WTC11 (cell line): ENCODE measurements at regions not wholly inside any gene's neighbourhood (a gene's known extent, or its start where the extent isn't known, plus 50 kb on each side); places are given as distances from the start of the nearest gene placed in this dataset.

ENCODE experiments used
- ATAC-seq: fragments of 200-7000 bp; cut with Tn5 transposase; 2 replicates; pipeline ENCODE4 v1.10.0; 2021; ENCODE audit warnings: mild to moderate bottlenecking, moderate library complexity
- CTCF ChIA-PET: fragments of 300-600 bp; sonication (Branson Sonifier 250); formaldehyde crosslinking; loops from one replicate; lab custom pipeline; 2021; ENCODE audit warnings: antibody characterized with exemption; lab: Charles Lee
- POLR2A ChIA-PET: fragments of 350-600 bp; sonication (Branson Sonifier 250); formaldehyde crosslinking; loops from one replicate; lab custom pipeline; 2021; ENCODE audit warnings: antibody characterized with exemption; lab: Charles Lee
- DNase-seq: peaks from one replicate; pipeline ENCODE4 v3.0.0; 2021; ENCODE audit warnings: low spot score
- H3K27ac Mint-ChIP-seq: 2 replicates; pipeline ENCODE4 v1.8.0; 2021; ENCODE audit warnings: mixed read lengths
- H3K27me3 Mint-ChIP-seq: 2 replicates; pipeline ENCODE4 v1.8.0; 2021; ENCODE audit warnings: low read depth, mild to moderate bottlenecking, moderate library complexity, mixed read lengths
- H3K36me3 Mint-ChIP-seq: 2 replicates; pipeline ENCODE4 v1.8.0; 2021; ENCODE audit warnings: mixed read lengths
- H3K4me1 Mint-ChIP-seq: 2 replicates; pipeline ENCODE4 v1.8.0; 2022; ENCODE audit warnings: mixed read lengths
- H3K4me3 Mint-ChIP-seq: 2 replicates; pipeline ENCODE4 v1.8.0; 2021; ENCODE audit warnings: mild to moderate bottlenecking, moderate library complexity, mixed read lengths
- H3K9me3 Mint-ChIP-seq: 2 replicates; pipeline ENCODE4 v1.8.0; 2021; ENCODE audit warnings: mixed read lengths
- ATF1 ChIP-seq: sonication (generic); formaldehyde crosslinking; IDR thresholded peaks from 2 replicates; pipeline ENCODE4 v1.8.1; 2023; ENCODE audit warnings: mild to moderate bottlenecking, moderate library complexity, missing genetic modification reagents
- ATF6 ChIP-seq: sonication (generic); formaldehyde crosslinking; IDR thresholded peaks from 2 replicates; pipeline ENCODE4 v1.8.1; 2023; ENCODE audit warnings: mild to moderate bottlenecking, missing genetic modification reagents
- CBFB ChIP-seq: sonication (generic); formaldehyde crosslinking; IDR thresholded peaks from 2 replicates; pipeline ENCODE4 v1.8.1; 2022; ENCODE audit warnings: mild to moderate bottlenecking, low read depth, missing genetic modification reagents
- ERG ChIP-seq: fragments of 250-450 bp; sonication (Bioruptor Pico); IDR thresholded peaks from 2 replicates; pipeline ENCODE4 v1.8.0; 2021; ENCODE audit warnings: mild to moderate bottlenecking
- FOXK1 ChIP-seq: sonication (generic); formaldehyde crosslinking; IDR thresholded peaks from 2 replicates; pipeline ENCODE4 v1.8.0; 2022; ENCODE audit warnings: mild to moderate bottlenecking, moderate library complexity, missing genetic modification reagents
- FOXP1 ChIP-seq: sonication (generic); formaldehyde crosslinking; IDR thresholded peaks from 2 replicates; pipeline ENCODE4 v1.8.0; 2022; ENCODE audit warnings: missing genetic modification reagents, mild to moderate bottlenecking, moderate library complexity, borderline replicate concordance
- HMGXB4 ChIP-seq: sonication (generic); formaldehyde crosslinking; IDR thresholded peaks from 2 replicates; pipeline ENCODE4 v1.8.1; 2023; ENCODE audit warnings: mild to moderate bottlenecking, moderate library complexity, missing genetic modification reagents
- KAT7 ChIP-seq: sonication (generic); formaldehyde crosslinking; IDR thresholded peaks from 2 replicates; pipeline ENCODE4 v1.8.1; 2023; ENCODE audit warnings: missing genetic modification reagents, mild to moderate bottlenecking, borderline replicate concordance
- MXD4 ChIP-seq: fragments of 250-450 bp; sonication (Bioruptor Pico); IDR thresholded peaks from 2 replicates; pipeline ENCODE4 v1.8.0; 2021; ENCODE audit warnings: mild to moderate bottlenecking, moderate library complexity, borderline replicate concordance
- PRDM15 ChIP-seq: sonication (generic); formaldehyde crosslinking; IDR thresholded peaks from 2 replicates; pipeline ENCODE4 v1.8.0; 2022; ENCODE audit warnings: missing genetic modification reagents
- SMAD4 ChIP-seq: sonication (generic); formaldehyde crosslinking; IDR thresholded peaks from 2 replicates; pipeline ENCODE4 v1.8.0; 2022; ENCODE audit warnings: mild to moderate bottlenecking, missing genetic modification reagents
- ZBTB21 ChIP-seq: sonication (generic); formaldehyde crosslinking; IDR thresholded peaks from 2 replicates; pipeline ENCODE4 v1.8.1; 2023; ENCODE audit warnings: mild to moderate bottlenecking, missing genetic modification reagents, borderline replicate concordance
- TF ChIP-seq, protein P1 (sequence below): sonication (generic); formaldehyde crosslinking; IDR thresholded peaks from 2 replicates; pipeline ENCODE4 v1.8.0; 2023; ENCODE audit warnings: mild to moderate bottlenecking, missing genetic modification reagents
- TF ChIP-seq, protein P2 (sequence below): sonication (generic); formaldehyde crosslinking; IDR thresholded peaks from 2 replicates; pipeline ENCODE4 v1.8.0; 2022; ENCODE audit warnings: mild to moderate bottlenecking, missing genetic modification reagents
- TF ChIP-seq, protein P3 (sequence below): sonication (generic); formaldehyde crosslinking; IDR thresholded peaks from 2 replicates; pipeline ENCODE4 v1.8.1; 2022; ENCODE audit warnings: mild to moderate bottlenecking, moderate library complexity, missing genetic modification reagents
- TF ChIP-seq, protein P4 (sequence below): sonication (generic); formaldehyde crosslinking; IDR thresholded peaks from 2 replicates; pipeline ENCODE4 v1.8.0; 2022; ENCODE audit warnings: mild to moderate bottlenecking, missing genetic modification reagents
- TF ChIP-seq, protein P5 (sequence below): sonication (generic); formaldehyde crosslinking; IDR thresholded peaks from 2 replicates; pipeline ENCODE4 v1.8.1; 2022; ENCODE audit warnings: mild to moderate bottlenecking, missing genetic modification reagents, moderate library complexity, borderline replicate concordance
- TF ChIP-seq, protein P6 (sequence below): sonication (generic); formaldehyde crosslinking; IDR thresholded peaks from 2 replicates; pipeline ENCODE4 v1.8.0; 2022; ENCODE audit warnings: mild to moderate bottlenecking, missing genetic modification reagents

DNA sequence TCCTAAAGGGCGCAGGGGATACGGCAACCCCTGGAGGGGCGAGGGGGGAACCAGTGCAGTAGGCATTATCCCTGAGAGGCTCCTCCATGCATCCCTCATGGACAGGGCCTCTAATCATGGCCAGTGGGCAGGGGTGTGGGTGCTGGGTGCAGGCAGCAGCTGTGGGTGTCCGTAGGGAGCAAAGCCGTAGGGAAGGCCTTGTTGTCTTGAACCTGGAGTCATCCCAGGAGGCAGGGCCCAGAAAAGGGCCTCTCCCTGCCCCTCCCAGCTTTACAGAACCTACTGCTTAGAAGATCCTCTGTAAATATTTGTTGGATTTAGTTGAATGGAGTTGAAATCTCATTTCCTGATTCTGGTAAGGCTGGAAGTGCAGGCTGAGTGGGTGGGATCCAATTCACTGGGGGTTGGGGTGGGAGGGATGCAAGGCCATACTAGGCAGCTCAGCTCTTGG is 207.0 kb upstream of the HAAO start (continued):
- TF ChIP-seq FOXP1 (CRISPR knock-in tag): no peak

DNA sequence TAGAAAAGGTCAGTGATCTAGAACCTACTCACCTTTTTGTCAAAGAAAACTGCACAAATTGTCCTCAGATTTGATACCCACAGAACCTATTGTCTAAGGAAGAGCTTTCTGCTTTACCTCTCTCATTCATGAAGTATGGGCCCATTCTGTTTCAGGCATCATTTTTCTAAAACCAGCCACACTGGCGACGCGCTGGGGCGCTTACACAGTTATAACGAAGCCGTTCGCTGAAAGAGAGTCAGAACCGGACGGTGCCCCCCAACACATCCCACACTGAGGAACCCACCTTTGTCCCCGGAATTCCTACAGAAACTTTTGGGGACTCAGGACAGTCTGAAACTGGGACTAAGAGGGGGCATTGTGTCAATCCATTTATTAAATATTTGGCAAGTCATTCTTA is 206.3 kb upstream of the HAAO start:
- Mint-ChIP-seq H3K4me1 (no peaks in the 10 kb centered on the region), H3K27ac (no peak overlapping the region), H3K36me3 (peaks cover 4% of the 10 kb centered on the region), H3K9me3 (peaks cover 15% of the 10 kb centered on the region), H3K27me3 (no peaks in the 10 kb centered on the region), H3K4me3 (no peak overlapping the region)
- ATAC-seq (no peak), DNase-seq (no peak)
- ChIA-PET POLR2A (no interaction called here), CTCF (no interaction called here)
- no peak for TF ChIP-seq KAT7 (CRISPR knock-in tag)
- TF ChIP-seq MXD4: no peak
- no peak for TF ChIP-seq ZBTB21
- TF ChIP-seq, protein P1, sequence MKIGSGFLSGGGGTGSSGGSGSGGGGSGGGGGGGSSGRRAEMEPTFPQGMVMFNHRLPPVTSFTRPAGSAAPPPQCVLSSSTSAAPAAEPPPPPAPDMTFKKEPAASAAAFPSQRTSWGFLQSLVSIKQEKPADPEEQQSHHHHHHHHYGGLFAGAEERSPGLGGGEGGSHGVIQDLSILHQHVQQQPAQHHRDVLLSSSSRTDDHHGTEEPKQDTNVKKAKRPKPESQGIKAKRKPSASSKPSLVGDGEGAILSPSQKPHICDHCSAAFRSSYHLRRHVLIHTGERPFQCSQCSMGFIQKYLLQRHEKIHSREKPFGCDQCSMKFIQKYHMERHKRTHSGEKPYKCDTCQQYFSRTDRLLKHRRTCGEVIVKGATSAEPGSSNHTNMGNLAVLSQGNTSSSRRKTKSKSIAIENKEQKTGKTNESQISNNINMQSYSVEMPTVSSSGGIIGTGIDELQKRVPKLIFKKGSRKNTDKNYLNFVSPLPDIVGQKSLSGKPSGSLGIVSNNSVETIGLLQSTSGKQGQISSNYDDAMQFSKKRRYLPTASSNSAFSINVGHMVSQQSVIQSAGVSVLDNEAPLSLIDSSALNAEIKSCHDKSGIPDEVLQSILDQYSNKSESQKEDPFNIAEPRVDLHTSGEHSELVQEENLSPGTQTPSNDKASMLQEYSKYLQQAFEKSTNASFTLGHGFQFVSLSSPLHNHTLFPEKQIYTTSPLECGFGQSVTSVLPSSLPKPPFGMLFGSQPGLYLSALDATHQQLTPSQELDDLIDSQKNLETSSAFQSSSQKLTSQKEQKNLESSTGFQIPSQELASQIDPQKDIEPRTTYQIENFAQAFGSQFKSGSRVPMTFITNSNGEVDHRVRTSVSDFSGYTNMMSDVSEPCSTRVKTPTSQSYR (CRISPR knock-in tag): no peak
- no peak for TF ChIP-seq ATF1 (CRISPR knock-in tag)
- TF ChIP-seq FOXK1 (CRISPR knock-in tag): no peak
- TF ChIP-seq PRDM15 (CRISPR knock-in tag): no peak
- no peak for TF ChIP-seq ATF6
- no peak for TF ChIP-seq ERG (CRISPR knock-in tag)
- TF ChIP-seq HMGXB4 (CRISPR knock-in tag): no peak
- TF ChIP-seq, protein P2, sequence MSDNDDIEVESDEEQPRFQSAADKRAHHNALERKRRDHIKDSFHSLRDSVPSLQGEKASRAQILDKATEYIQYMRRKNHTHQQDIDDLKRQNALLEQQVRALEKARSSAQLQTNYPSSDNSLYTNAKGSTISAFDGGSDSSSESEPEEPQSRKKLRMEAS: no peak
- TF ChIP-seq, protein P3, sequence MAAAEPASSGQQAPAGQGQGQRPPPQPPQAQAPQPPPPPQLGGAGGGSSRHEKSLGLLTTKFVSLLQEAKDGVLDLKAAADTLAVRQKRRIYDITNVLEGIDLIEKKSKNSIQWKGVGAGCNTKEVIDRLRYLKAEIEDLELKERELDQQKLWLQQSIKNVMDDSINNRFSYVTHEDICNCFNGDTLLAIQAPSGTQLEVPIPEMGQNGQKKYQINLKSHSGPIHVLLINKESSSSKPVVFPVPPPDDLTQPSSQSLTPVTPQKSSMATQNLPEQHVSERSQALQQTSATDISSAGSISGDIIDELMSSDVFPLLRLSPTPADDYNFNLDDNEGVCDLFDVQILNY (CRISPR knock-in tag): no peak
- TF ChIP-seq, protein P4, sequence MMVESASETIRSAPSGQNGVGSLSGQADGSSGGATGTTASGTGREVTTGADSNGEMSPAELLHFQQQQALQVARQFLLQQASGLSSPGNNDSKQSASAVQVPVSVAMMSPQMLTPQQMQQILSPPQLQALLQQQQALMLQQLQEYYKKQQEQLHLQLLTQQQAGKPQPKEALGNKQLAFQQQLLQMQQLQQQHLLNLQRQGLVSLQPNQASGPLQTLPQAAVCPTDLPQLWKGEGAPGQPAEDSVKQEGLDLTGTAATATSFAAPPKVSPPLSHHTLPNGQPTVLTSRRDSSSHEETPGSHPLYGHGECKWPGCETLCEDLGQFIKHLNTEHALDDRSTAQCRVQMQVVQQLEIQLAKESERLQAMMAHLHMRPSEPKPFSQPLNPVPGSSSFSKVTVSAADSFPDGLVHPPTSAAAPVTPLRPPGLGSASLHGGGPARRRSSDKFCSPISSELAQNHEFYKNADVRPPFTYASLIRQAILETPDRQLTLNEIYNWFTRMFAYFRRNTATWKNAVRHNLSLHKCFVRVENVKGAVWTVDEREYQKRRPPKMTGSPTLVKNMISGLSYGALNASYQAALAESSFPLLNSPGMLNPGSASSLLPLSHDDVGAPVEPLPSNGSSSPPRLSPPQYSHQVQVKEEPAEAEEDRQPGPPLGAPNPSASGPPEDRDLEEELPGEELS (CRISPR knock-in tag): no peak
- TF ChIP-seq, protein P5, sequence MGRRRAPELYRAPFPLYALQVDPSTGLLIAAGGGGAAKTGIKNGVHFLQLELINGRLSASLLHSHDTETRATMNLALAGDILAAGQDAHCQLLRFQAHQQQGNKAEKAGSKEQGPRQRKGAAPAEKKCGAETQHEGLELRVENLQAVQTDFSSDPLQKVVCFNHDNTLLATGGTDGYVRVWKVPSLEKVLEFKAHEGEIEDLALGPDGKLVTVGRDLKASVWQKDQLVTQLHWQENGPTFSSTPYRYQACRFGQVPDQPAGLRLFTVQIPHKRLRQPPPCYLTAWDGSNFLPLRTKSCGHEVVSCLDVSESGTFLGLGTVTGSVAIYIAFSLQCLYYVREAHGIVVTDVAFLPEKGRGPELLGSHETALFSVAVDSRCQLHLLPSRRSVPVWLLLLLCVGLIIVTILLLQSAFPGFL (CRISPR knock-in tag): no peak
- no peak for TF ChIP-seq CBFB (CRISPR knock-in tag)
- TF ChIP-seq SMAD4 (CRISPR knock-in tag): no peak
- TF ChIP-seq, protein P6, sequence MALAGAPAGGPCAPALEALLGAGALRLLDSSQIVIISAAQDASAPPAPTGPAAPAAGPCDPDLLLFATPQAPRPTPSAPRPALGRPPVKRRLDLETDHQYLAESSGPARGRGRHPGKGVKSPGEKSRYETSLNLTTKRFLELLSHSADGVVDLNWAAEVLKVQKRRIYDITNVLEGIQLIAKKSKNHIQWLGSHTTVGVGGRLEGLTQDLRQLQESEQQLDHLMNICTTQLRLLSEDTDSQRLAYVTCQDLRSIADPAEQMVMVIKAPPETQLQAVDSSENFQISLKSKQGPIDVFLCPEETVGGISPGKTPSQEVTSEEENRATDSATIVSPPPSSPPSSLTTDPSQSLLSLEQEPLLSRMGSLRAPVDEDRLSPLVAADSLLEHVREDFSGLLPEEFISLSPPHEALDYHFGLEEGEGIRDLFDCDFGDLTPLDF (CRISPR knock-in tag): no peak
